A673 (cell line): ENCODE measurements at regions not wholly inside any gene's neighbourhood (a gene's known extent, or its start where the extent isn't known, plus 50 kb on each side); places are given as distances from the start of the nearest gene placed in this dataset.
"Not testable (repeated sequence)": the region's sequence is repeated elsewhere in the genome, so short reads cannot be mapped to it uniquely, and the experiment has no call there.

Experiments
- BruUV-seq: library from RNA; stranded (reverse); fragments of 400-500 nt; replicated peaks from 2 replicates; lab custom pipeline; 2021; lab: Mats Ljungman, UMichigan
- CTCF ChIA-PET: fragments of 300-600 bp; sonication (Branson Sonifier 250); formaldehyde crosslinking; loops from one replicate; lab custom pipeline; 2022; ENCODE audit warnings: antibody characterized with exemption; lab: Charles Lee
- POLR2A ChIA-PET: fragments of 300-600 bp; sonication (Branson Sonifier 250); formaldehyde crosslinking; loops from one replicate; lab custom pipeline; 2022; ENCODE audit warnings: antibody characterized with exemption; ENCODE audit not compliant: low non-redundant PET; lab: Charles Lee
- DNase-seq: peaks from one replicate; pipeline ENCODE4 v3.0.0-alpha.2; 2015; ENCODE audit warnings: low spot score
- H3K27ac ChIP-seq: fragments of 200-600 bp; sonication (generic); 2 replicates; pipeline ENCODE4 v1.5.1; 2016; ENCODE audit warnings: mixed run types, low read depth, mild to moderate bottlenecking, mixed read lengths, antibody characterized with exemption, low read length; ENCODE audit not compliant: poor library complexity, severe bottlenecking
- H3K27me3 ChIP-seq: fragments of 200-600 bp; sonication (generic); replicated peaks from 2 replicates; pipeline ENCODE4 v1.6.1; 2017; ENCODE audit warnings: mixed run types, low read depth, mild to moderate bottlenecking, mixed read lengths, antibody characterized with exemption, low read length; ENCODE audit not compliant: insufficient read depth, poor library complexity
- H3K36me3 ChIP-seq: fragments of 200-600 bp; sonication (generic); 2 replicates; pipeline ENCODE4 v1.6.1; 2016; ENCODE audit warnings: mixed run types, mild to moderate bottlenecking, mixed read lengths, antibody characterized with exemption, low read length; ENCODE audit not compliant: insufficient read depth, poor library complexity, severe bottlenecking
- H3K4me1 ChIP-seq: fragments of 200-600 bp; sonication (generic); 2 replicates; pipeline ENCODE4 v1.6.1; 2017; ENCODE audit warnings: mixed run types, mild to moderate bottlenecking, mixed read lengths, antibody characterized with exemption, low read length; ENCODE audit not compliant: insufficient read depth, poor library complexity, severe bottlenecking
- H3K4me3 ChIP-seq: fragments of 200-600 bp; sonication (generic); 2 replicates; pipeline ENCODE4 v1.5.1; 2016; ENCODE audit warnings: low read depth, mixed run types, mild to moderate bottlenecking, mixed read lengths, low read length; ENCODE audit not compliant: poor library complexity, severe bottlenecking
- H3K9me3 ChIP-seq: fragments of 200-600 bp; sonication (generic); 2 replicates; pipeline ENCODE4 v1.6.1; 2016; ENCODE audit warnings: mixed run types, low read depth, mild to moderate bottlenecking, mixed read lengths, antibody characterized with exemption, low read length; ENCODE audit not compliant: poor library complexity, severe bottlenecking
- CTCF ChIP-seq: fragments of 300-800, 200-600 bp; sonication (generic); conservative IDR thresholded peaks from 2 replicates; pipeline ENCODE4 v1.5.1; 2017; ENCODE audit warnings: low read depth, mild to moderate bottlenecking, antibody characterized with exemption, low read length, moderate library complexity, mixed read lengths
- EZH2 ChIP-seq: fragments of 200-600 bp; sonication (generic); IDR thresholded peaks from 2 replicates; pipeline ENCODE4 v1.6.1; 2017; ENCODE audit warnings: borderline replicate concordance, low read depth, mild to moderate bottlenecking, mixed read lengths, antibody characterized with exemption, low read length; ENCODE audit not compliant: poor library complexity, severe bottlenecking
- intact Hi-C: fragments of 100-400 bp; cut with micrococcal nuclease; formaldehyde crosslinking; loops from one replicate; pipeline ENCODE4 v1.10.0; 2022; ENCODE audit not compliant: unreplicated experiment

GRCh38 chr6:159398633-159399032 is 229.4 kb downstream of the FNDC1 start:
- Histone ChIP-seq H3K4me1 (no peaks in the 10 kb centered on the region), H3K27me3 (no peaks in the 10 kb centered on the region), H3K9me3 (no peaks in the 10 kb centered on the region), H3K27ac (no peak overlapping the region), H3K36me3 (no peaks in the 10 kb centered on the region), H3K4me3 (no peak overlapping the region)
- ChIA-PET POLR2A (no interaction called here), CTCF (no interaction called here)
- BruUV-seq, result no TSS peak
- TF ChIP-seq EZH2, result no peak
- no peak for TF ChIP-seq CTCF
- intact Hi-C loops, result no loop called here
- no peak for DNase-seq

- Histone ChIP-seq H3K27me3 (no peaks in the 10 kb centered on the region), H3K9me3 (no peaks in the 10 kb centered on the region), H3K4me3 (no peak overlapping the region), H3K36me3 (no peaks in the 10 kb centered on the region), H3K4me1 (no peaks in the 10 kb centered on the region), H3K27ac (no peak overlapping the region)
- intact Hi-C loops, result no loop called here
- TF ChIP-seq CTCF, result no peak
- TF ChIP-seq EZH2, result no peak
- ChIA-PET CTCF (no interaction called here), POLR2A (interaction anchor here (0.7 kb wide), 1 partner anchor 210 kb away, joined by 17 read pairs; no protein-coding TSS in a partner anchor)
- BruUV-seq, result no TSS peak
- no peak for DNase-seq
These were observed 228.6 kb downstream of the FNDC1 start for GRCh38 chr6:159397753-159398152.

- no peak overlapping the region for H3K4me3 ChIP-seq
- no peaks in the 10 kb centered on the region for H3K4me1 ChIP-seq
- H3K9me3 ChIP-seq, result no peaks in the 10 kb centered on the region
- ChIA-PET CTCF (no interaction called here), POLR2A (no interaction called here)
- intact Hi-C loops, result no loop called here
- peaks cover 5% of the 10 kb centered on the region for H3K27me3 ChIP-seq
- no peak for DNase-seq
- no TSS peak for BruUV-seq
- TF ChIP-seq CTCF (no peak), EZH2 (no peak)
- no peak overlapping the region for H3K27ac ChIP-seq
- no peaks in the 10 kb centered on the region for H3K36me3 ChIP-seq
These were observed 226.4 kb downstream of the FNDC1 start for GRCh38 chr6:159395609-159396008.

GRCh38 chr6:159392695-159393094 is 223.5 kb downstream of the FNDC1 start:
- H3K4me3 ChIP-seq, POLR2A ChIA-PET, DNase-seq, H3K4me1 ChIP-seq, H3K9me3 ChIP-seq, H3K27ac ChIP-seq, CTCF ChIA-PET, H3K36me3 ChIP-seq, intact Hi-C loops, BruUV-seq: not testable (repeated sequence)
- H3K27me3 ChIP-seq, result peaks cover 18% of the 10 kb centered on the region
